Breast epithelium (tissue), 3 donors: ENCODE measurements at regions not wholly inside any gene's neighbourhood (a gene's known extent, or its start where the extent isn't known, plus 50 kb on each side); places are given as distances from the start of the nearest gene placed in this dataset.

ENCODE experiments used
- POLR2A ChIP-seq: fragments of 450-650 bp; IDR thresholded peaks from one replicate; pipeline ENCODE4 v1.6.1; 2016; ENCODE audit warnings: antibody characterized with exemption, mild to moderate bottlenecking, moderate library complexity
- POLR2AphosphoS5 ChIP-seq, 3 donors: sonication (generic); formaldehyde crosslinking; IDR thresholded peaks; one replicate each; pipeline ENCODE4 v1.6.1; 2017; ENCODE audit warnings: antibody characterized with exemption in 3 of 3
- TF ChIP-seq, protein P1 (sequence below), 3 donors: fragments of 450-650 bp; IDR thresholded peaks; one replicate each; pipeline ENCODE4 v1.5.1; 2016 to 2017; ENCODE audit warnings: antibody characterized with exemption in 3 of 3, mild to moderate bottlenecking in 3 of 3, moderate library complexity in 3 of 3

- TF ChIP-seq POLR2A (no peak), POLR2AphosphoS5 (IDR thresholded peaks at IDR 0.05) (no peak)
- TF ChIP-seq, protein P1, sequence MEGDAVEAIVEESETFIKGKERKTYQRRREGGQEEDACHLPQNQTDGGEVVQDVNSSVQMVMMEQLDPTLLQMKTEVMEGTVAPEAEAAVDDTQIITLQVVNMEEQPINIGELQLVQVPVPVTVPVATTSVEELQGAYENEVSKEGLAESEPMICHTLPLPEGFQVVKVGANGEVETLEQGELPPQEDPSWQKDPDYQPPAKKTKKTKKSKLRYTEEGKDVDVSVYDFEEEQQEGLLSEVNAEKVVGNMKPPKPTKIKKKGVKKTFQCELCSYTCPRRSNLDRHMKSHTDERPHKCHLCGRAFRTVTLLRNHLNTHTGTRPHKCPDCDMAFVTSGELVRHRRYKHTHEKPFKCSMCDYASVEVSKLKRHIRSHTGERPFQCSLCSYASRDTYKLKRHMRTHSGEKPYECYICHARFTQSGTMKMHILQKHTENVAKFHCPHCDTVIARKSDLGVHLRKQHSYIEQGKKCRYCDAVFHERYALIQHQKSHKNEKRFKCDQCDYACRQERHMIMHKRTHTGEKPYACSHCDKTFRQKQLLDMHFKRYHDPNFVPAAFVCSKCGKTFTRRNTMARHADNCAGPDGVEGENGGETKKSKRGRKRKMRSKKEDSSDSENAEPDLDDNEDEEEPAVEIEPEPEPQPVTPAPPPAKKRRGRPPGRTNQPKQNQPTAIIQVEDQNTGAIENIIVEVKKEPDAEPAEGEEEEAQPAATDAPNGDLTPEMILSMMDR (IDR thresholded peaks at IDR 0.05), result no peak
These were observed 59.0 kb downstream of the DNAJB9 start for GRCh38 chr7:108628678-108629077.
